ENCODE measurements at regions not wholly inside any gene's neighbourhood (a gene's known extent, or its start where the extent isn't known, plus 50 kb on each side); places are given as distances from the start of the nearest gene placed in this dataset.

DNA sequence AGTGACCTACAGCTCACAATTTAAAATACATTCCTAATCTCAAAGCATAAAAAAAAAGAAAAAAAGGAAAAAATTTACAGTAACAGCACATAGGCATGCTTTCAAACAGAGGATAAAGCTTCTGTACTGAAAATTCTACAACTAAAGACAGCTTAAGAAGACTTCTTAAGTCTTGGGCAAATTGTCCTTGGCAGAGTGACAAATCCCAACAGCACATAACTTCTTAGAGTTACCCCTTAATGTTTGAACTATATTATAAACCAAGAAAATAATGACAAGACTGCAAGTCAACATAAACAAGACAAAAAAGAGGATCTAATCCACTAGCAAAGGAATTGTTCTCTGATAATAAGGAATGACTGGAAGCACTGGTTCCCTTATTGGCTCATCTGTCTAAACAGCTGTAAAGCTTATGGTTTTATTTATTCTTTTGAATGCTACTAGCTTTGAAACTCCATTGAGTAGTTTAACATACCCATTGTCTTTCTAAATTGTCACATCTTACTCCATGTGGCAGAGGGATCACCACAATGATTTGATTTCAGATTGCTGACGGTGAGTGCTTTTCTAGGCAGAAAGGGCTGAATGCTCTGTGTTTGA, 1576.8 kb upstream of the GOT2 start (continued):
- TF ChIP-seq ZNF592 (IDR thresholded peaks at IDR 0.05) (no peak), IRF4 (IDR thresholded peaks at IDR 0.05; ENCODE audit: low read depth, low read length) (no peak), ZZZ3 (IDR thresholded peaks at IDR 0.05; ENCODE audit: control insufficient read depth, insufficient read length, low read depth) (no peak)

DNA sequence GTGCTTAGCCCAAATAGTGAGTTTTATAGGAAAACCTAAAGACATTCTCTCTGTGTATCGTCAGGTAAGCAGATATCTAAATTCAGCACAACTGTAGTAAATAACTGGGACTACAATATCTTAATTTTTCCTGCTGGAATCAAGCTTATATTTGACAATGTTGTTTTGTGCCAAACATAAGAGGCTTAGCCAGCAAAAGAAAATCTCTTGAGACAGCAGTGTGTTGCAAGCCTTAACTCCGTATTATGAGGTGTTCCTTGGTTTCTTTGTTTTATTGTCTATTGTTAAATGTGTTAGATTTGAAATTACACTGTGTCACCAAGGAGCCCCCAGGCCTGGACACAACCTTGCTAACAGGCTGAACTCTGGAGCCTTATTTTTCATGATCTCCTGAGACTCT, 1570.6 kb upstream of the GOT2 start:
- FAIRE-seq: no peak
- no peak for TF ChIP-seq MXI1 (IDR thresholded peaks at IDR 0.05; ENCODE audit: low read depth, low read length)
- TF ChIP-seq SKIL (IDR thresholded peaks at IDR 0.05; ENCODE audit: low read depth, poor library complexity, severe bottlenecking): no peak
- ATAC-seq: no peak
- intact Hi-C loops (cut with micrococcal nuclease; ENCODE audit: unreplicated experiment) (no loop called here), in situ Hi-C loops (cut with MboI) (no loop called here)
- POLR2A ChIA-PET: no interaction called here
- H3K9ac ChIP-seq (ENCODE audit: control insufficient read depth, insufficient read depth, low read length): no peak overlapping the region
- CTCF ChIA-PET: no interaction called here
- no TSS peak for BruUV-seq (replicated peaks)
- 2% methylated on average over 2 of the region's 2 CpGs for WGBS (ENCODE audit: insufficient coverage, insufficient replicate concordance, low lambda C conversion rate, missing lambda C conversion rate)
- H3K4me3 ChIP-seq: no peak overlapping the region
- H3K4me1 ChIP-seq (ENCODE audit: control insufficient read depth, insufficient read depth, low read length): no peaks in the 10 kb centered on the region
- H3K36me3 ChIP-seq (ENCODE audit: control insufficient read depth in 2 of 2, insufficient read depth in 2 of 2, low read length in 1 of 2): no peaks in the 10 kb centered on the region
- SMC1A ChIA-PET (ENCODE audit: uncharacterized antibody, unreplicated experiment): no interaction called here
- no peaks in the 10 kb centered on the region for H3K79me2 ChIP-seq (ENCODE audit: control insufficient read depth, insufficient read depth, low read length)
- H3K9me3 ChIP-seq (replicated peaks; ENCODE audit: control insufficient read depth, insufficient read depth, low read length): no peaks in the 10 kb centered on the region
- no peaks in the 10 kb centered on the region for H3K27me3 ChIP-seq (replicated peaks in 1 of 2; ENCODE audit: control insufficient read depth in 2 of 2, insufficient read depth in 2 of 2, low read length in 1 of 2)
- H3K4me2 ChIP-seq (ENCODE audit: control insufficient read depth, insufficient read depth): no peak overlapping the region
- H3K27ac ChIP-seq (ENCODE audit: control insufficient read depth, insufficient read depth): no peak overlapping the region
- no peaks in the 10 kb centered on the region for H4K20me1 ChIP-seq (ENCODE audit: control insufficient read depth, insufficient read depth)
- H2AFZ ChIP-seq (ENCODE audit: control insufficient read depth, low read depth, low read length): no peak overlapping the region
- RAD21 ChIA-PET (ENCODE audit: unreplicated experiment): no interaction called here
- DNase-seq (ENCODE audit: low read depth, low spot score): no peak
